ENCODE measurements at regions not wholly inside any gene's neighbourhood (a gene's known extent, or its start where the extent isn't known, plus 50 kb on each side); places are given as distances from the start of the nearest gene placed in this dataset.

- 100% methylated on average over 1 of the region's 5 CpGs for WGBS (ENCODE audit: insufficient coverage, insufficient read length)
Observed at GRCh38 chr7:67947646-67948045, 951.0 kb downstream of the TYW1 start.

GRCh38 chr7:67950321-67951083 lies 953.9 kb downstream of the TYW1 start:
- H3K27ac ChIP-seq (ENCODE audit: low read length), result no peak overlapping the region
- no peak overlapping the region for H3K4me3 ChIP-seq (ENCODE audit: low read length)
- H3K9me3 ChIP-seq (ENCODE audit: control insufficient read depth, insufficient read depth, low read length), result peaks cover 11% of the 10 kb centered on the region
- H3K27me3 ChIP-seq (ENCODE audit: control insufficient read depth, insufficient read depth, low read length), result no peaks in the 10 kb centered on the region; the same call in 1 of the 2 replicates
- no peak for DNase-seq (ENCODE audit: low read depth, low spot score)
- no peaks in the 10 kb centered on the region for H3K4me1 ChIP-seq (ENCODE audit: control insufficient read depth, insufficient read depth, low read length)
- WGBS (ENCODE audit: insufficient coverage, insufficient read length), result no CpG with 5 or more reads among the region's 7 CpGs
- no peaks in the 10 kb centered on the region for H3K36me3 ChIP-seq (ENCODE audit: control insufficient read depth, insufficient read depth, low read length)

More at GRCh38 chr7:67947646-67948045, 951.0 kb downstream of the TYW1 start:
- H3K27ac ChIP-seq (ENCODE audit: low read length), result no peak overlapping the region
- DNase-seq (ENCODE audit: low read depth, low spot score), result no peak
- H3K4me1 ChIP-seq (ENCODE audit: control insufficient read depth, insufficient read depth, low read length), result no peaks in the 10 kb centered on the region
- H3K9me3 ChIP-seq (ENCODE audit: control insufficient read depth, insufficient read depth, low read length), result peaks cover 12% of the 10 kb centered on the region
- no peaks in the 10 kb centered on the region for H3K36me3 ChIP-seq (ENCODE audit: control insufficient read depth, insufficient read depth, low read length)
- no peaks in the 10 kb centered on the region; the same call in 1 of the 2 replicates for H3K27me3 ChIP-seq (ENCODE audit: control insufficient read depth, insufficient read depth, low read length)
- no peak overlapping the region for H3K4me3 ChIP-seq (ENCODE audit: low read length)

GRCh38 chr7:67955061-67955460 lies 958.4 kb downstream of the TYW1 start:
- Histone ChIP-seq H3K4me3 (ENCODE audit: low read length) (no peak overlapping the region), H3K27me3 (ENCODE audit: control insufficient read depth, insufficient read depth, low read length) (no peaks in the 10 kb centered on the region), H3K27ac (ENCODE audit: low read length) (no peak overlapping the region), H3K36me3 (ENCODE audit: control insufficient read depth, insufficient read depth, low read length) (no peaks in the 10 kb centered on the region), H3K9me3 (ENCODE audit: control insufficient read depth, insufficient read depth, low read length) (peaks cover 5% of the 10 kb centered on the region), H3K4me1 (ENCODE audit: control insufficient read depth, insufficient read depth, low read length) (no peaks in the 10 kb centered on the region)
- no CpG with 5 or more reads among the region's 3 CpGs for WGBS (ENCODE audit: insufficient coverage, insufficient read length)
- DNase-seq (ENCODE audit: low read depth, low spot score), result no peak

GRCh38 chr7:67962863-67963262 lies 966.2 kb downstream of the TYW1 start:
- WGBS (ENCODE audit: insufficient coverage, insufficient read length), result no CpG with 5 or more reads among the region's 1 CpG
- DNase-seq (ENCODE audit: low read depth, low spot score), result no peak
- Histone ChIP-seq H3K27me3 (ENCODE audit: control insufficient read depth, insufficient read depth, low read length) (no peaks in the 10 kb centered on the region), H3K36me3 (ENCODE audit: control insufficient read depth, insufficient read depth, low read length) (no peaks in the 10 kb centered on the region), H3K4me1 (ENCODE audit: control insufficient read depth, insufficient read depth, low read length) (no peaks in the 10 kb centered on the region), H3K9me3 (ENCODE audit: control insufficient read depth, insufficient read depth, low read length) (peaks cover 9% of the 10 kb centered on the region), H3K27ac (ENCODE audit: low read length) (no peak overlapping the region), H3K4me3 (ENCODE audit: low read length) (no peak overlapping the region)

GRCh38 chr7:67976490-67976889 lies 979.9 kb downstream of the TYW1 start:
- H3K27me3 ChIP-seq (ENCODE audit: control insufficient read depth, insufficient read depth, low read length), result no peaks in the 10 kb centered on the region
- no peaks in the 10 kb centered on the region for H3K36me3 ChIP-seq (ENCODE audit: control insufficient read depth, insufficient read depth, low read length)
- H3K9me3 ChIP-seq (ENCODE audit: control insufficient read depth, insufficient read depth, low read length), result peaks cover 3% of the 10 kb centered on the region; the same call in 1 of the 2 replicates
- H3K4me1 ChIP-seq (ENCODE audit: control insufficient read depth, insufficient read depth, low read length), result no peaks in the 10 kb centered on the region
- H3K4me3 ChIP-seq (ENCODE audit: low read length), result no peak overlapping the region
- no peak overlapping the region for H3K27ac ChIP-seq (ENCODE audit: low read length)
- no CpG with 5 or more reads among the region's 3 CpGs for WGBS (ENCODE audit: insufficient coverage, insufficient read length)
- no peak for DNase-seq (ENCODE audit: low read depth, low spot score)

- H3K9me3 ChIP-seq (ENCODE audit: control insufficient read depth, insufficient read depth, low read length), result peaks cover 3% of the 10 kb centered on the region
- no peak overlapping the region for H3K27ac ChIP-seq (ENCODE audit: low read length)
- no peaks in the 10 kb centered on the region for H3K36me3 ChIP-seq (ENCODE audit: control insufficient read depth, insufficient read depth, low read length)
- no peak for DNase-seq (ENCODE audit: low read depth, low spot score)
- no peaks in the 10 kb centered on the region for H3K27me3 ChIP-seq (ENCODE audit: control insufficient read depth, insufficient read depth, low read length)
- WGBS (ENCODE audit: insufficient coverage, insufficient read length), result no CpG with 5 or more reads among the region's 1 CpG
- H3K4me1 ChIP-seq (ENCODE audit: control insufficient read depth, insufficient read depth, low read length), result no peaks in the 10 kb centered on the region
- H3K4me3 ChIP-seq (ENCODE audit: low read length), result no peak overlapping the region
Observed at GRCh38 chr7:67983486-67983885, 986.9 kb downstream of the TYW1 start.

GRCh38 chr7:67984326-67984725 lies 987.7 kb downstream of the TYW1 start:
- H3K27me3 ChIP-seq (ENCODE audit: control insufficient read depth, insufficient read depth, low read length), result no peaks in the 10 kb centered on the region
- no CpG with 5 or more reads among the region's 4 CpGs for WGBS (ENCODE audit: insufficient coverage, insufficient read length)
- H3K36me3 ChIP-seq (ENCODE audit: control insufficient read depth, insufficient read depth, low read length), result no peaks in the 10 kb centered on the region
- peaks cover 3% of the 10 kb centered on the region for H3K9me3 ChIP-seq (ENCODE audit: control insufficient read depth, insufficient read depth, low read length)
- no peak overlapping the region for H3K4me3 ChIP-seq (ENCODE audit: low read length)
- DNase-seq (ENCODE audit: low read depth, low spot score), result no peak
- H3K27ac ChIP-seq (ENCODE audit: low read length), result no peak overlapping the region
- H3K4me1 ChIP-seq (ENCODE audit: control insufficient read depth, insufficient read depth, low read length), result no peaks in the 10 kb centered on the region

GRCh38 chr7:67989142-67989541 lies 992.5 kb downstream of the TYW1 start:
- peaks cover 2% of the 10 kb centered on the region for H3K9me3 ChIP-seq (ENCODE audit: control insufficient read depth, insufficient read depth, low read length)
- WGBS (ENCODE audit: insufficient coverage, insufficient read length), result no CpG with 5 or more reads among the region's 4 CpGs
- H3K27ac ChIP-seq (ENCODE audit: low read length), result no peak overlapping the region
- H3K36me3 ChIP-seq (ENCODE audit: control insufficient read depth, insufficient read depth, low read length), result no peaks in the 10 kb centered on the region
- H3K4me3 ChIP-seq (ENCODE audit: low read length), result no peak overlapping the region
- no peak for DNase-seq (ENCODE audit: low read depth, low spot score)
- H3K27me3 ChIP-seq (ENCODE audit: control insufficient read depth, insufficient read depth, low read length), result no peaks in the 10 kb centered on the region
- no peaks in the 10 kb centered on the region for H3K4me1 ChIP-seq (ENCODE audit: control insufficient read depth, insufficient read depth, low read length)

GRCh38 chr7:67990003-67990402 lies 993.4 kb downstream of the TYW1 start:
- Histone ChIP-seq H3K4me3 (ENCODE audit: low read length) (no peak overlapping the region), H3K9me3 (ENCODE audit: control insufficient read depth, insufficient read depth, low read length) (peaks cover 3% of the 10 kb centered on the region), H3K27me3 (ENCODE audit: control insufficient read depth, insufficient read depth, low read length) (no peaks in the 10 kb centered on the region), H3K36me3 (ENCODE audit: control insufficient read depth, insufficient read depth, low read length) (no peaks in the 10 kb centered on the region), H3K4me1 (ENCODE audit: control insufficient read depth, insufficient read depth, low read length) (no peaks in the 10 kb centered on the region), H3K27ac (ENCODE audit: low read length) (no peak overlapping the region)
- WGBS (ENCODE audit: insufficient coverage, insufficient read length), result no CpG with 5 or more reads among the region's 4 CpGs
- DNase-seq (ENCODE audit: low read depth, low spot score), result no peak

GRCh38 chr7:67990716-67991115 lies 994.1 kb downstream of the TYW1 start:
- Histone ChIP-seq H3K9me3 (ENCODE audit: control insufficient read depth, insufficient read depth, low read length) (peaks cover 3% of the 10 kb centered on the region), H3K4me1 (ENCODE audit: control insufficient read depth, insufficient read depth, low read length) (no peaks in the 10 kb centered on the region), H3K27me3 (ENCODE audit: control insufficient read depth, insufficient read depth, low read length) (no peaks in the 10 kb centered on the region), H3K4me3 (ENCODE audit: low read length) (no peak overlapping the region), H3K36me3 (ENCODE audit: control insufficient read depth, insufficient read depth, low read length) (no peaks in the 10 kb centered on the region), H3K27ac (ENCODE audit: low read length) (no peak overlapping the region)
- DNase-seq (ENCODE audit: low read depth, low spot score), result no peak
- WGBS (ENCODE audit: insufficient coverage, insufficient read length), result no CpG with 5 or more reads among the region's 2 CpGs

GRCh38 chr7:67992287-67992686 lies 995.7 kb downstream of the TYW1 start:
- no peak for DNase-seq (ENCODE audit: low read depth, low spot score)
- no peaks in the 10 kb centered on the region for H3K4me1 ChIP-seq (ENCODE audit: control insufficient read depth, insufficient read depth, low read length)
- H3K4me3 ChIP-seq (ENCODE audit: low read length), result no peak overlapping the region
- no CpG with 5 or more reads among the region's 8 CpGs for WGBS (ENCODE audit: insufficient coverage, insufficient read length)
- no peaks in the 10 kb centered on the region for H3K36me3 ChIP-seq (ENCODE audit: control insufficient read depth, insufficient read depth, low read length)
- no peaks in the 10 kb centered on the region for H3K27me3 ChIP-seq (ENCODE audit: control insufficient read depth, insufficient read depth, low read length)
- H3K27ac ChIP-seq (ENCODE audit: low read length), result no peak overlapping the region
- H3K9me3 ChIP-seq (ENCODE audit: control insufficient read depth, insufficient read depth, low read length), result peaks cover 3% of the 10 kb centered on the region

Data from iPS DF 6.9 (cell line).